GM12878 (cell line): ENCODE measurements at regions not wholly inside any gene's neighbourhood (a gene's known extent, or its start where the extent isn't known, plus 50 kb on each side); places are given as distances from the start of the nearest gene placed in this dataset.

Experiments
- ATAC-seq: fragments of 200-7000 bp; cut with Tn5 transposase; 3 replicates; pipeline ENCODE4 v1.9.1; 2020; ENCODE audit warnings: mild to moderate bottlenecking, moderate library complexity
- BruUV-seq: library from RNA; stranded (reverse); fragments of 400-500 nt; replicated peaks from 2 replicates; lab custom pipeline; 2021; lab: Mats Ljungman, UMichigan
- CTCF ChIA-PET: fragments of 300-600 bp; sonication (Branson Sonifier 250); formaldehyde crosslinking; extraction: SDS; loops from one replicate; lab custom pipeline; 2021; ENCODE audit warnings: inconsistent platforms; lab: Yijun Ruan, JAX
- POLR2A ChIA-PET: fragments of 350-600 bp; formaldehyde crosslinking; extraction: SDS; loops from one replicate; lab custom pipeline; 2021; ENCODE audit warnings: inconsistent platforms; lab: Charles Lee
- RAD21 ChIA-PET: fragments of 300-600 bp; sonication (Branson Sonifier 250); formaldehyde crosslinking; loops from one replicate; lab custom pipeline; 2023; ENCODE audit warnings: antibody characterized with exemption; ENCODE audit not compliant: unreplicated experiment; lab: Charles Lee
- SMC1A ChIA-PET: fragments of 300-600 bp; sonication (Branson Sonifier 250); formaldehyde crosslinking; loops from one replicate; lab custom pipeline; 2023; ENCODE audit not compliant: unreplicated experiment, uncharacterized antibody; lab: Charles Lee
- DNase-seq: peaks from one replicate; pipeline ENCODE4 v3.0.0-alpha.2; 2011; ENCODE audit warnings: low read depth, low spot score
- FAIRE-seq: peaks from 3 replicates; lab custom pipeline; 2011; peaks lifted over from hg19 to GRCh38; lab: Jason Lieb, UNC
- H2AFZ ChIP-seq: 2 replicates; pipeline ENCODE4 v1.6.0; 2011; ENCODE audit warnings: low read depth, low read length, control low read depth; ENCODE audit not compliant: control insufficient read depth
- H3K27ac ChIP-seq: 2 replicates; pipeline ENCODE4 v1.5.1; 2011; ENCODE audit warnings: control low read depth; ENCODE audit not compliant: control insufficient read depth, insufficient read depth
- H3K27me3 ChIP-seq, 2 experiments: replicated peaks in 1 of 2; 2 replicates each; pipeline versions ENCODE4 v1.6.0 to v1.6.1; 2011; ENCODE audit warnings: low read length in 1 of 2; ENCODE audit not compliant: control insufficient read depth in 2 of 2, insufficient read depth in 2 of 2
- H3K36me3 ChIP-seq, 2 experiments: 2 replicates each; pipeline ENCODE4 v1.5.1; 2011; ENCODE audit warnings: low read length in 1 of 2; ENCODE audit not compliant: control insufficient read depth in 2 of 2, insufficient read depth in 2 of 2
- H3K4me1 ChIP-seq: 2 replicates; pipeline ENCODE4 v1.6.1; 2011; ENCODE audit warnings: mild to moderate bottlenecking, low read length, moderate library complexity, mixed read lengths; ENCODE audit not compliant: control insufficient read depth, insufficient read depth
- H3K4me2 ChIP-seq: 2 replicates; pipeline ENCODE4 v1.6.0; 2011; ENCODE audit warnings: control low read depth; ENCODE audit not compliant: control insufficient read depth, insufficient read depth
- H3K4me3 ChIP-seq: fragments of 200-600 bp; sonication (generic); 2 replicates; pipeline ENCODE4 v1.5.1; 2016
- H3K79me2 ChIP-seq: 2 replicates; pipeline ENCODE4 v1.6.0; 2011; ENCODE audit warnings: low read length; ENCODE audit not compliant: control insufficient read depth, insufficient read depth
- H3K9ac ChIP-seq: 2 replicates; pipeline ENCODE4 v1.8.0; 2011; ENCODE audit warnings: low read length, control low read depth, mixed read lengths; ENCODE audit not compliant: control insufficient read depth, insufficient read depth
- H3K9me3 ChIP-seq: replicated peaks from 3 replicates; pipeline ENCODE4 v1.5.1; 2011; ENCODE audit warnings: mild to moderate bottlenecking, low read length; ENCODE audit not compliant: control insufficient read depth, insufficient read depth
- H4K20me1 ChIP-seq: 2 replicates; pipeline ENCODE4 v1.6.0; 2011; ENCODE audit not compliant: control insufficient read depth, insufficient read depth
- CHD1 ChIP-seq: IDR thresholded peaks from 2 replicates; pipeline ENCODE4 v1.6.1; 2012; ENCODE audit warnings: low read depth, low read length, improper control_type of control experiment
- MTA2 ChIP-seq: fragments of 450-650 bp; IDR thresholded peaks from 2 replicates; pipeline ENCODE4 v1.6.1; 2016; ENCODE audit warnings: low read depth, mild to moderate bottlenecking, moderate library complexity
- RAD21 ChIP-seq: IDR thresholded peaks from 2 replicates; pipeline ENCODE4 v1.6.1; 2011; ENCODE audit warnings: mild to moderate bottlenecking, low read depth, low read length, moderate library complexity; ENCODE audit not compliant: insufficient read depth
- REST ChIP-seq: IDR thresholded peaks from 2 replicates; pipeline ENCODE4 v1.6.1; 2012; ENCODE audit warnings: mild to moderate bottlenecking, low read depth, low read length
- STAT3 ChIP-seq: IDR thresholded peaks from 2 replicates; pipeline ENCODE4 v1.6.1; 2011; ENCODE audit warnings: low read depth, low read length, improper control_type of control experiment
- WGBS: methylation state at CpG from one replicate; pipeline ENCODE4 v1.1.6; 2016; ENCODE audit warnings: low lambda C conversion rate; ENCODE audit not compliant: insufficient replicate concordance, insufficient coverage; ENCODE audit errors: missing lambda C conversion rate; 5-methylcytosine and 5-hydroxymethylcytosine counted together
- in situ Hi-C: fragments of 300-500 bp; cut with MboI; formaldehyde crosslinking; loops from 9 replicates; pipeline ENCODE4 v1.14.3; 2018; ENCODE audit warnings: mixed read lengths
- intact Hi-C: fragments of 100-400 bp; cut with micrococcal nuclease; formaldehyde crosslinking; loops from one replicate; pipeline ENCODE4 v1.14.2; 2022; ENCODE audit not compliant: unreplicated experiment
- TF ChIP-seq, protein P1 (sequence below): IDR thresholded peaks from 2 replicates; pipeline ENCODE4 v1.6.1; 2012; ENCODE audit warnings: low read depth, low read length, improper control_type of control experiment

DNA sequence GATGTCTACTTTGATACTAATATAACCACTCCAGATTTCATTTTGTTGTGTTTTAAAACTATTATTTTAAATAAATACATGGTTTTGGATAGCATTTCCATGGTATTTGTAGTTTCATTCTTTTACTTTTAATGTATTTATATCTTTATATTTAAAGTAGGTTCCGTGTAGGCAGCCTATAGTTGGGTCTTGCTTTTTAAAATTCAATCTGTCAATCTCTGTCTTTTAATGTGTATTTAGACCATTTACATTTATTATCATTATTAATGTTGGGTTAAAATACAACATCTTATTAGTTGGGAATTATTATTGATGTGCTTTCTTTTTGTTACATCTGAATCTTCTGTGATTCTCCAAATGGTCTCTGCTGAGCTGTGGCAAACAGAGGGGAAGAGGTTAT lies 412.1 kb downstream of the NPIPA7 start (continued):
- TF ChIP-seq CHD1 (no peak), MTA2 (no peak), STAT3 (no peak), RAD21 (no peak)

- peak; percentile 76 for TF ChIP-seq REST
- TF ChIP-seq, protein P1, sequence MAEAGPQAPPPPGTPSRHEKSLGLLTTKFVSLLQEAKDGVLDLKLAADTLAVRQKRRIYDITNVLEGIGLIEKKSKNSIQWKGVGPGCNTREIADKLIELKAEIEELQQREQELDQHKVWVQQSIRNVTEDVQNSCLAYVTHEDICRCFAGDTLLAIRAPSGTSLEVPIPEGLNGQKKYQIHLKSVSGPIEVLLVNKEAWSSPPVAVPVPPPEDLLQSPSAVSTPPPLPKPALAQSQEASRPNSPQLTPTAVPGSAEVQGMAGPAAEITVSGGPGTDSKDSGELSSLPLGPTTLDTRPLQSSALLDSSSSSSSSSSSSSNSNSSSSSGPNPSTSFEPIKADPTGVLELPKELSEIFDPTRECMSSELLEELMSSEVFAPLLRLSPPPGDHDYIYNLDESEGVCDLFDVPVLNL: no peak
- TF ChIP-seq, all 136 proteins: peak for 1
- CTCF ChIA-PET: no interaction called here
- DNase-seq (no peak), ATAC-seq (no peak), FAIRE-seq (no peak)
- H3K27ac ChIP-seq: no peak overlapping the region
- H3K79me2 ChIP-seq: no peaks in the 10 kb centered on the region
- SMC1A ChIA-PET: interaction anchor here (1.0 kb wide), 1 partner anchor 10 kb away, joined by 3 read pairs; no protein-coding TSS in a partner anchor
- no peak overlapping the region for H3K4me2 ChIP-seq
- no peaks in the 10 kb centered on the region for H3K9me3 ChIP-seq
- intact Hi-C loops (no loop called here), in situ Hi-C loops (no loop called here)
- H2AFZ ChIP-seq: no peak overlapping the region
- no peaks in the 10 kb centered on the region for H3K36me3 ChIP-seq
- WGBS: 0% methylated on average over 2 of the region's 2 CpGs
- POLR2A ChIA-PET: no interaction called here
- no peak overlapping the region for H3K9ac ChIP-seq
- H3K4me1 ChIP-seq: no peaks in the 10 kb centered on the region
- no peaks in the 10 kb centered on the region for H3K27me3 ChIP-seq
- H3K4me3 ChIP-seq: no peak overlapping the region
- H4K20me1 ChIP-seq: no peaks in the 10 kb centered on the region
- no TSS peak for BruUV-seq
- RAD21 ChIA-PET: no interaction called here
These were observed 418.3 kb downstream of the NPIPA7 start for GRCh38 chr16:16797239-16797638.
